DMS79 treated with DMSO at 0.1 percent for 48 hours (cell line): ENCODE measurements at regions not wholly inside any gene's neighbourhood (a gene's known extent, or its start where the extent isn't known, plus 50 kb on each side); places are given as distances from the start of the nearest gene placed in this dataset.
"Not testable (repeated sequence)": the region's sequence is repeated elsewhere in the genome, so short reads cannot be mapped to it uniquely, and the experiment has no call there.

Experiments
- DNase-seq: peaks from one replicate; lab custom pipeline; 2025; lab: John Stamatoyannopoulos, UW

GRCh38 chr4:85165808-85166207 lies 199.3 kb upstream of the WDFY3 start:
- no peak for DNase-seq

- DNase-seq = no peak
Measured at GRCh38 chr4:85166318-85166717, 199.8 kb upstream of the WDFY3 start.

GRCh38 chr4:85168234-85168834 lies 201.8 kb upstream of the WDFY3 start:
- no peak for DNase-seq

GRCh38 chr4:85170241-85170640 lies 203.8 kb upstream of the WDFY3 start:
- DNase-seq = no peak

- DNase-seq = no peak
Measured at GRCh38 chr4:85175190-85175589, 208.7 kb upstream of the WDFY3 start.

GRCh38 chr4:85177092-85177491 lies 210.6 kb upstream of the WDFY3 start:
- DNase-seq = no peak

- DNase-seq = no peak
Measured at GRCh38 chr4:85177679-85178078, 211.2 kb upstream of the WDFY3 start.

GRCh38 chr4:85180533-85180932 lies 214.0 kb upstream of the WDFY3 start:
- no peak for DNase-seq

GRCh38 chr4:85187106-85187505 lies 220.6 kb upstream of the WDFY3 start:
- no peak for DNase-seq

- not testable (repeated sequence) for DNase-seq
Measured at GRCh38 chr4:85196015-85196414, 229.5 kb upstream of the WDFY3 start.

GRCh38 chr4:85200106-85200505 lies 233.6 kb upstream of the WDFY3 start:
- DNase-seq = no peak

- no peak for DNase-seq
Measured at GRCh38 chr4:85209161-85209560, 242.7 kb upstream of the WDFY3 start.

- no peak for DNase-seq
Measured at GRCh38 chr4:85210353-85210752, 243.9 kb upstream of the WDFY3 start.

GRCh38 chr4:85216571-85216970 lies 250.1 kb upstream of the WDFY3 start:
- not testable (repeated sequence) for DNase-seq

GRCh38 chr4:85218756-85219155 lies 252.3 kb upstream of the WDFY3 start:
- DNase-seq = no peak

GRCh38 chr4:85221606-85222005 lies 253.3 kb upstream of the ARHGAP24 start:
- no peak for DNase-seq

- DNase-seq = no peak
Measured at GRCh38 chr4:85222561-85222960, 252.4 kb upstream of the ARHGAP24 start.

- no peak for DNase-seq
Measured at GRCh38 chr4:85228264-85228663, 246.7 kb upstream of the ARHGAP24 start.

GRCh38 chr4:85233516-85233915 lies 241.4 kb upstream of the ARHGAP24 start:
- no peak for DNase-seq

- DNase-seq = no peak
Measured at GRCh38 chr4:85243857-85244256, 231.1 kb upstream of the ARHGAP24 start.

- no peak for DNase-seq
Measured at GRCh38 chr4:85244638-85245037, 230.3 kb upstream of the ARHGAP24 start.

GRCh38 chr4:85246055-85246454 lies 228.9 kb upstream of the ARHGAP24 start:
- no peak for DNase-seq

- DNase-seq = no peak
Measured at GRCh38 chr4:85250852-85251251, 224.1 kb upstream of the ARHGAP24 start.

GRCh38 chr4:85257817-85258370 lies 217.1 kb upstream of the ARHGAP24 start:
- no peak for DNase-seq
